ENCODE measurements at regions not wholly inside any gene's neighbourhood (a gene's known extent, or its start where the extent isn't known, plus 50 kb on each side); places are given as distances from the start of the nearest gene placed in this dataset.

GRCh38 chr16:87086575-87086974 lies 230.6 kb downstream of the C16orf95 start:
- Histone ChIP-seq H3K79me2 (no peaks in the 10 kb centered on the region), H3K4me1 (no peaks in the 10 kb centered on the region), H2AFZ (no peak overlapping the region), H3K9me3 (ENCODE audit: control insufficient read depth, low read length) (no peaks in the 10 kb centered on the region), H3K4me3 (ENCODE audit: low read depth, low read length) (no peak overlapping the region), H3K9ac (no peak overlapping the region), H3K27me3 (ENCODE audit: control insufficient read depth, insufficient read depth, low read length) (no peaks in the 10 kb centered on the region), H3K36me3 (ENCODE audit: control insufficient read depth, insufficient read depth, low read length) (no peaks in the 10 kb centered on the region), H3K27ac (no peak overlapping the region), H3K4me2 (ENCODE audit: low read length) (no peak overlapping the region)
- TF ChIP-seq, protein P1, sequence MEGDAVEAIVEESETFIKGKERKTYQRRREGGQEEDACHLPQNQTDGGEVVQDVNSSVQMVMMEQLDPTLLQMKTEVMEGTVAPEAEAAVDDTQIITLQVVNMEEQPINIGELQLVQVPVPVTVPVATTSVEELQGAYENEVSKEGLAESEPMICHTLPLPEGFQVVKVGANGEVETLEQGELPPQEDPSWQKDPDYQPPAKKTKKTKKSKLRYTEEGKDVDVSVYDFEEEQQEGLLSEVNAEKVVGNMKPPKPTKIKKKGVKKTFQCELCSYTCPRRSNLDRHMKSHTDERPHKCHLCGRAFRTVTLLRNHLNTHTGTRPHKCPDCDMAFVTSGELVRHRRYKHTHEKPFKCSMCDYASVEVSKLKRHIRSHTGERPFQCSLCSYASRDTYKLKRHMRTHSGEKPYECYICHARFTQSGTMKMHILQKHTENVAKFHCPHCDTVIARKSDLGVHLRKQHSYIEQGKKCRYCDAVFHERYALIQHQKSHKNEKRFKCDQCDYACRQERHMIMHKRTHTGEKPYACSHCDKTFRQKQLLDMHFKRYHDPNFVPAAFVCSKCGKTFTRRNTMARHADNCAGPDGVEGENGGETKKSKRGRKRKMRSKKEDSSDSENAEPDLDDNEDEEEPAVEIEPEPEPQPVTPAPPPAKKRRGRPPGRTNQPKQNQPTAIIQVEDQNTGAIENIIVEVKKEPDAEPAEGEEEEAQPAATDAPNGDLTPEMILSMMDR (IDR thresholded peaks at IDR 0.05): no peak

DNA sequence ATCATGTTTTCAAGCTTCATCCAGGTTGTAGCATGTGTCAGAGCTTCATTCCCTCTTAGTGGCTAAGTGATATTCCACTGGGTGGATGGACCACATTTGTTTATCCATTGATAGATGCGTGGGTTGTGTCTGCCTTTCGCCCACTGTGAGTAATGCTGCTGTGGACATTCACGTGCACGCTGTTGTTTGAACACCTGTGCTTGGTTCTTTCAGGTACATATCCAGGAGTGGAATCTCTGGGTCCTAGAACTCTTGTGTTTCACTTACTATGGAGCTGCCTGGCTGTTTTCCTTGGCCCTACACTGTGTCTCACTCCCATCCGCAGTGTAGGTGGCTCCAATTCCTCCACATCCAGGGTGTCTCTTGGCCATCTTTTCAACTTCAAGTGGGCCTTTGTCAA lies 224.2 kb downstream of the C16orf95 start:
- H3K27ac ChIP-seq: no peak overlapping the region
- no peak overlapping the region for H3K9ac ChIP-seq
- H3K9me3 ChIP-seq (ENCODE audit: control insufficient read depth, low read length): no peaks in the 10 kb centered on the region
- H3K4me3 ChIP-seq (ENCODE audit: low read depth, low read length): no peak overlapping the region
- peaks cover 3% of the 10 kb centered on the region for H3K4me1 ChIP-seq
- TF ChIP-seq, protein P1 (IDR thresholded peaks at IDR 0.05): no peak
- no peak overlapping the region for H3K4me2 ChIP-seq (ENCODE audit: low read length)
- no peaks in the 10 kb centered on the region for H3K36me3 ChIP-seq (ENCODE audit: control insufficient read depth, insufficient read depth, low read length)
- H2AFZ ChIP-seq: no peak overlapping the region
- H3K79me2 ChIP-seq: no peaks in the 10 kb centered on the region
- no peaks in the 10 kb centered on the region for H3K27me3 ChIP-seq (ENCODE audit: control insufficient read depth, insufficient read depth, low read length)

DNA sequence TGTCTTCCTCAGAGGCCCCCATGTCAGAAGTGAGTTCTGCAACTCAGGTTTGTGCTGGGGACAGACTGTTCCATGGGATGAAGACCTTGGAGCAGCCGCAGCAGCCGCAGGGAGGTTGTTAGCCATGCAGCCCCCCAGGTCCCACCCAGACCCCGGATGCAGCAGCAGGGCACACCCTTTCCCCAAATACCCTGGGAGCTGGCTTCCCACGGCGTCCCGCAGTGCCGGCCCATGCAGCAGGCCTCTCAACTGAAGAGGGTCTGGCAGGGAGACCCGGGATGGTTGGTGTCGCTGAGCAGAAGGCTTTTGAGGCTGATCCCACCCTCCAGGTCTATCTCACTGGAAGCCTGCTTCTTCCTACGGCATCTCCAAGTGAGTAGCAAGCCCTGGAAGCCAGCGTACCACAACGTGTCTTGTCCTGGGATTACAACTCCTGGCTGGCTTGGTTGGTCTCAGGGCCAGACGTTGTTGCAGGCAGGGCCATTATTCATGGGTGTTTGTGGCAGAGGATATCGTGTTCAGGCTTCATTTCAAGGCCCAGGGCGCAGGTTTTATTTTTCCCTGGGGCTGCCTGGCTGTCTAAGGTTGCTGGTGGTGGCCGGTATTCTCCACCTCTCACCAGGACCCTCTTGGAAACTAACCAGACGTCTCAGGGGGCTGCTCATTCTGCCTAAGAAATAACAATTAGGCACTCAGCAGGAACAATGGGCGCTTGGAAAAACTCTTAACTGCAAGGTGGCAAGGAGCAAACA lies 223.2 kb downstream of the C16orf95 start:
- H3K79me2 ChIP-seq: no peaks in the 10 kb centered on the region
- H3K9ac ChIP-seq: no peak overlapping the region
- no peak overlapping the region for H2AFZ ChIP-seq
- H3K9me3 ChIP-seq (ENCODE audit: control insufficient read depth, low read length): no peaks in the 10 kb centered on the region
- no peaks in the 10 kb centered on the region for H3K27me3 ChIP-seq (ENCODE audit: control insufficient read depth, insufficient read depth, low read length)
- TF ChIP-seq, protein P1 (IDR thresholded peaks at IDR 0.05): no peak
- H3K36me3 ChIP-seq (ENCODE audit: control insufficient read depth, insufficient read depth, low read length): no peaks in the 10 kb centered on the region
- H3K4me3 ChIP-seq (ENCODE audit: low read depth, low read length): no peak overlapping the region
- H3K27ac ChIP-seq: no peak overlapping the region
- H3K4me2 ChIP-seq (ENCODE audit: low read length): no peak overlapping the region
- peaks cover 3% of the 10 kb centered on the region for H3K4me1 ChIP-seq

DNA sequence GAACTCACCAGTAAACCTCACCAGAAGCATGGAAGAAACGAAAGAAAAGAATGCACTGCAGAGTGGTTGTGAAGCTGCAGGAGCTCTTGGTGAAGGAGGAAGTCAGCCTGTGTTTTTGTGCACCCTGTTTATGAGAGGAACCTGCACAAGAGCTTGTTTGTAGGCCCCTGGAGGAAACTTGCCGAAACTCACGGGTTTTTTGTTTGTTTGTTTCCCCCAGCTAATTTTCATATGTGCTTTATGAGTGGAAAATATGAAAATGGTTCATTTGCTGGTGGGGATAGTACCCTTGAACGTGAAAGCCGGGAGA lies 222.7 kb downstream of the C16orf95 start:
- H3K9ac ChIP-seq: no peak overlapping the region
- H2AFZ ChIP-seq: no peak overlapping the region
- TF ChIP-seq, protein P1 (IDR thresholded peaks at IDR 0.05): no peak
- no peaks in the 10 kb centered on the region for H3K36me3 ChIP-seq (ENCODE audit: control insufficient read depth, insufficient read depth, low read length)
- H3K9me3 ChIP-seq (ENCODE audit: control insufficient read depth, low read length): no peaks in the 10 kb centered on the region
- no peak overlapping the region for H3K4me2 ChIP-seq (ENCODE audit: low read length)
- no peaks in the 10 kb centered on the region for H3K79me2 ChIP-seq
- H3K27ac ChIP-seq: no peak overlapping the region
- H3K4me3 ChIP-seq (ENCODE audit: low read depth, low read length): no peak overlapping the region
- no peaks in the 10 kb centered on the region for H3K27me3 ChIP-seq (ENCODE audit: control insufficient read depth, insufficient read depth, low read length)
- peaks cover 3% of the 10 kb centered on the region for H3K4me1 ChIP-seq

- H3K27me3 ChIP-seq (ENCODE audit: control insufficient read depth, insufficient read depth, low read length): no peaks in the 10 kb centered on the region
- H3K4me1 ChIP-seq: peaks cover 3% of the 10 kb centered on the region
These were observed 221.9 kb downstream of the C16orf95 start for GRCh38 chr16:87095271-87095670.

More at GRCh38 chr16:87095271-87095670, 221.9 kb downstream of the C16orf95 start:
- TF ChIP-seq, protein P1 (IDR thresholded peaks at IDR 0.05): no peak
- no peaks in the 10 kb centered on the region for H3K79me2 ChIP-seq
- no peak overlapping the region for H3K27ac ChIP-seq
- no peak overlapping the region for H3K4me2 ChIP-seq (ENCODE audit: low read length)
- no peaks in the 10 kb centered on the region for H3K9me3 ChIP-seq (ENCODE audit: control insufficient read depth, low read length)
- H3K4me3 ChIP-seq (ENCODE audit: low read depth, low read length): no peak overlapping the region
- H2AFZ ChIP-seq: no peak overlapping the region
- no peaks in the 10 kb centered on the region for H3K36me3 ChIP-seq (ENCODE audit: control insufficient read depth, insufficient read depth, low read length)
- no peak overlapping the region for H3K9ac ChIP-seq
